Left cardiac atrium (tissue), 4 donors: ENCODE measurements at regions not wholly inside any gene's neighbourhood (a gene's known extent, or its start where the extent isn't known, plus 50 kb on each side); places are given as distances from the start of the nearest gene placed in this dataset.
"Not testable (repeated sequence)": the region's sequence is repeated elsewhere in the genome, so short reads cannot be mapped to it uniquely, and the experiment has no call there.

Experiments used
- ATAC-seq, 2 donors: fragments of 200-7000 bp; cut with Tn5 transposase; one replicate each; pipeline ENCODE4 v1.9.1; 2020; ENCODE audit warnings: mild to moderate bottlenecking in 2 of 2, moderate library complexity in 2 of 2
- DNase-seq: peaks from one replicate; pipeline ENCODE4 v3.0.0-alpha.2; 2020
- intact Hi-C, 2 donors: fragments of 100-400 bp; cut with DNase I; formaldehyde crosslinking; loops; one replicate each; pipeline versions ENCODE4 v1.14.1 to v1.15.1; 2022 to 2023
- donor health status: DM: no; HTN: yes; CAD: no.
- donor health status: DM: no; HTN: yes; CAD: no; lungs with severe emphysema.
- donor health status: DM: yes; HTN: yes; CAD: no.
- donor health status: Dilated cardiomyopathy.

DNA sequence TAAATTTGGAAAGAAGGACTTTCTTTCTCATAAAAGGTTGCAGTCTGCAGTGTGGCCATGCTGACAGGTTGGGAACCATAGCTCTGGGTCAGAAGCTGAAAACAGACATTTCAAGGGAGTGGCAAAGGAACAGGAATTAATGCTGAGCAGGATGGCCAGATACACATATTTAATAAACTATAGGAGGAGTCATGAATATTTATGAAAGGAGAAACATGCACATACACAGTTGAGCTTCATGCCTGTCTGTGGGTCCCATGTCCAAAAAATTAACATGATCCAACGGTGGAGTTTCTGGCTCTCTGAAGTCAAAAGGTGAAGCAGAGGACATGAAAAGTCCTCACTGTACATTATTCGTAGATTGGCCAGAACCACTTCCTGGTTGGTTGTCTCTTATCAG, 2556.0 kb downstream of the PCDH9 start:
- ATAC-seq (no peak), DNase-seq (no peak)
- intact Hi-C loops, result no loop called here

DNA sequence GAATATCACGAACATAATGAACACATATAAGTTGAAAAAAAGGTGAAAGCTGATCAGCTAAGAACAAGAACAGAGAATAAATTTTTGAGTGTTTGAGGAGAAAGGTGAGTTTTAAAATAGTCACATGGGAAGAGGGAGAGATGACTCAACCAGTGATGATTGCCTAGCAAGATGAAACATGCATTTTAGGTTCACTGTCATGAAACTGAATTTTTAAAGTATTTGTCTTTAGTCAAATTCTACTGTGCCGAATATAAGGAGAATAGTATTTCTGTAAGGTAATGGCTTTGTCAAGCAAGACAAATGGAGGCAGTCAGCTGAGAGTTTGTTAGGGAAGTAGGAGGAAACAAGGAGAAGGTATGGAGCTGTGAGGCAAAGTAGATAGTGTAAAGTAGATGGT, 2557.4 kb downstream of the PCDH9 start:
- no peak for DNase-seq
- intact Hi-C loops, result no loop called here
- ATAC-seq, result no peak

- DNase-seq, result no peak
- ATAC-seq, result no peak
- intact Hi-C loops, result no loop called here
These were observed 2567.1 kb downstream of the PCDH9 start for GRCh38 chr13:64662887-64663593.

- DNase-seq, result no peak
- intact Hi-C loops, result no loop called here
- no peak for ATAC-seq
These were observed 2581.8 kb downstream of the PCDH9 start for GRCh38 chr13:64648293-64648692.

GRCh38 chr13:64643066-64643465, 2587.1 kb downstream of the PCDH9 start:
- ATAC-seq (no peak), DNase-seq (no peak)
- intact Hi-C loops, result no loop called here

- ATAC-seq, result no peak
These were observed 2590.1 kb downstream of the PCDH9 start for GRCh38 chr13:64640002-64640401.

GRCh38 chr13:64639206-64639605, 2590.9 kb downstream of the PCDH9 start:
- intact Hi-C loops, result no loop called here
- DNase-seq (no peak), ATAC-seq (no peak)

More at GRCh38 chr13:64640002-64640401, 2590.1 kb downstream of the PCDH9 start:
- DNase-seq, result no peak
- intact Hi-C loops, result no loop called here

GRCh38 chr13:64633948-64634347, 2596.2 kb downstream of the PCDH9 start:
- DNase-seq, result no peak
- intact Hi-C loops, result no loop called here
- ATAC-seq, result no peak

GRCh38 chr13:64627654-64628053, 2602.5 kb downstream of the PCDH9 start:
- intact Hi-C loops, result no loop called here
- DNase-seq (no peak), ATAC-seq (no peak)

DNA sequence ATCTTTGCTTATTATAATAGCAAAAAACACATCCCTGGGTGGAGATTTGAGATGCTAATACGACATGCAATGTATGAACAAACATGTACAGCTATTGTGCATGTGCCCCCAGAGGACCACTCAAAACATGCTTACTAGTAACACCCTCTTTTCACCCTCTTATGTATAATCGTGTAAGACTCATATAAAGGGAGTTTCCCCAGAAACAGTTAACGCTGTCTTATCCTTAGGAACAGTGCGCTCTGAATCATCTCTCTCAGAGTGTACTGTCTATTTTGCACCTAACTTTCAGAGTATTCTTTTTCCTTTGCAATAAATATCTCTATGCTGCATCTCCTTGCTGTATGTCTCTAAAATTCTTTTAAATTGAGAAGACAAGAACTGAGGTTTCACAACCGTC, 2604.0 kb downstream of the PCDH9 start:
- intact Hi-C loops, result no loop called here
- ATAC-seq (no peak), DNase-seq (no peak)

- DNase-seq (no peak), ATAC-seq (no peak)
- intact Hi-C loops, result no loop called here
These were observed 2612.9 kb downstream of the PCDH9 start for GRCh38 chr13:64617231-64617630.

GRCh38 chr13:64591971-64592370, 2638.2 kb downstream of the PCDH9 start:
- ATAC-seq, result no peak
- intact Hi-C loops, result no loop called here
- no peak for DNase-seq

GRCh38 chr13:64579331-64579730, 2650.8 kb downstream of the PCDH9 start:
- intact Hi-C loops, result no loop called here
- DNase-seq (no peak), ATAC-seq (no peak)

DNA sequence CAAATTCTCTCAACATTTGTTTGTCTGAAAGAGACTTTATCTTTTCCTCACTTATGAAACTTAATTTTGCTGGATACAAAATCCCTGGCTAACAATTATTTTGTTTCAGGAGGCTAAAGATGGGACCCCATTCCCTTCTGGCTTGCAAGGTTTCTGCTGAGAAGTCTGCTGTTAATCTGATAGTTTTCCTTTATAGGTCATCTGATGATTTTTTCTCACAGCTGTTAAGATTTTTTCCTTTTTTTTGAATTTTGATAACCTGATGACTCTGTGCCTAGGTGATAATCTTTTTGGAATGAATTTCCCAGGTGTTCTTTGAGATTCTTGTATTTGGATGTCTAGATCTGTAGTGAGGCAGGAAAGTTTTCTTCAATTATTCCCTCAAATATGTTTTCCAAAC, 2661.4 kb downstream of the PCDH9 start:
- intact Hi-C loops, result no loop called here
- no peak for DNase-seq

DNA sequence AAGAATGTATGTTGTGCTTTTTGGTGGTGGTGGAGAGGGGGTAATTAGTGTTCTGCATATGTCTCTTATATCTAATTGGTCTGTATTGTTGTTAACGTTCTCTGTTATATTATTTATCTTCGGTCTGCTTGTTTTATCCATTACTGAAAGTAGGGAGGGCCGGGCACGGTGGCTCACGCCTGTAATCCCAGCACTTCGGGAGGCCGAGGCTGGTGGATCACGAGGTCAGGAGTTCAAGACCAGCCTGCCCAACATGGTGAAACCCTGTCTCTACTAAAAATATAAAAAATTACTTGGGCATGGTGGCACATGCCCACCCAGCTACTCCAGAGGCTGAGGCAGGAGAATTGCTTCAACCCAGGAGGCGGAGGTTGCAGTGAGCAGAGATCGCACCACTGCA, 2672.1 kb downstream of the PCDH9 start:
- DNase-seq, intact Hi-C loops, ATAC-seq: not testable (repeated sequence)

More for the DNA sequence above, 2661.4 kb downstream of the PCDH9 start:
- ATAC-seq, result no peak

GRCh38 chr13:64556376-64556775, 2673.8 kb downstream of the PCDH9 start:
- DNase-seq, result no peak
- intact Hi-C loops, result no loop called here
- no peak for ATAC-seq

DNA sequence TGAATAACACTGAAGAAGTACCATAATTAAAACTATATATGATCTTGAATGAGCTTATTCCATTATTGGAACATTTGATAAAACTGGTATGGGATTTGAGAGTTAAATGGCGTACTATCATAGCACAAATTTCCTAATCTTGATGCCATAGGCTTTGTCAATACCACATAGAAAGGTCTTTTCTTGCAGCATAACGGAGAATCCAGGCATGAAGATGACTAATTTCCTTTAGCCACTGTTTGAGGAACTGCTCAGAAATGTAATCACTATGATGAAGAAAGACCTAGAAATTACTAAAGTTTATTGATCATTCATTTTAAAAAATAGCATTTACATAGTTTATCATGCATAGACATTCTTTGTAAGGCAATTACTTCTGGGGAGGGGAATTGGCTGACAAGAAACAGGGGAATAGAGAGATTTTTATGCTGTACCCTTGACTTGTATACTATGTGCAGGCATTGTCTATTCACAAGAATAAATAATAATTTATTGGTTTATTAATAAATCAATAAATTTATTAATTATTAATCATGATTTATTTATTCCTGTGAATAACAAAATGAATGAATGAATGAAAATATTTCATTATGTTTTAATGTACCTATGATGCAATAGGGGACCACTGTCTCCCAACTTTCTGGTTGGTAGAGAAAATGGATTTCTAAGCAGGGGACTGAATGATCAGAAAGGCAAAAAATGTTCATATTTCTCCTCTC, 2676.6 kb downstream of the PCDH9 start:
- ATAC-seq (no peak), DNase-seq (no peak)
- intact Hi-C loops, result no loop called here

- DNase-seq (no peak), ATAC-seq (no peak)
- intact Hi-C loops, result no loop called here
These were observed 2678.4 kb downstream of the PCDH9 start for GRCh38 chr13:64551755-64552154.

DNA sequence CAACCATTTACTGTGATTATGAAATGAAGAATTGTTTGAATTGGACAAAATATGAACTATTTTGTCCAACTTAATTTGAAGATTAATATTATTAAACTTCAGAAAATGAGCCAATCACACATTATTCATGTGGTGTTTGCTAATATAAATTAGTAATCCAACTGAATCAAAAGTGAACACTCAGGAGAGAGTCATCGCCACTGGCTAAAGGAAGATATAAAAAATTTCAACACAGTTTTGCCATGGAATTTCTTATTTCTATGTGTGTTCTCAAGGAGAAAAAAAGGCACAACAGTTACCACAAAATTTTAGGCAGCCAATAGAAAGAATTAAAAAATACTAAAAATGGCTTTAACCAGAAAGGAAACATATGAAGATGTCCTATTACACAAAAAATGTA, 2683.8 kb downstream of the PCDH9 start:
- DNase-seq (no peak), ATAC-seq (no peak)
- intact Hi-C loops, result no loop called here

DNA sequence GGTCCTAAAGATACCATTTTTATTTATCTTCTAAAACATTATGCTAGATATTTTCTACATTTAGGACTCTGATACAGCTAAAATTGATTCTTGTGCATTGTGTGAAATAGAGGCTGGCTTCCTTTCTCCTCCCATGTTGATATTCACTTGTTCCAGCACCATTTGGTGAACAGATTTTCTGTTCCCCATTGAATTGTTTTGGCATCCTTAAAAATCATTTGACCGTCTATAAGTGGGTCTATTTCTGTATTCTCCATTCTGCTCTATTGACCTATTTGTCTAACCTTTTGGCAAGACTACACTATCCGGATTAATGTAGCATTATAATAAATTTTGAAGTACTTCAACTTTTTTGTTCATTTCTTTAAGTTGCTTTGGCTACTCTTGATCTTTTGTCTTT, 2689.2 kb downstream of the PCDH9 start:
- DNase-seq (no peak), ATAC-seq (no peak)
- intact Hi-C loops, result no loop called here

- DNase-seq (no peak), ATAC-seq (no peak)
- intact Hi-C loops, result no loop called here
These were observed 2689.7 kb downstream of the PCDH9 start for GRCh38 chr13:64540468-64540867.
